Liver (tissue), 8 donors: ENCODE measurements at regions not wholly inside any gene's neighbourhood (a gene's known extent, or its start where the extent isn't known, plus 50 kb on each side); places are given as distances from the start of the nearest gene placed in this dataset.

Experiments used
- DNase-seq: peaks from one replicate; pipeline ENCODE4 v3.0.0-alpha.2; 2017; ENCODE audit warnings: low spot score
- H3K27ac ChIP-seq, 2 donors: one replicate each; pipeline ENCODE4 v1.7.0; 2013; ENCODE audit warnings: inconsistent platforms in 2 of 2, low read length in 2 of 2, control low read depth in 1 of 2, low read depth in 1 of 2, mild to moderate bottlenecking in 1 of 2
- H3K27me3 ChIP-seq, 4 donors: one replicate each; pipeline versions ENCODE4 v1.6.1 to v1.7.0; 2013; ENCODE audit warnings: low read length in 3 of 4, inconsistent platforms in 1 of 4, mild to moderate bottlenecking in 1 of 4, moderate library complexity in 1 of 4; ENCODE audit not compliant: control insufficient read depth in 4 of 4, insufficient read depth in 4 of 4
- H3K36me3 ChIP-seq, 4 donors: one replicate each; pipeline versions ENCODE4 v1.6.1 to v1.7.0; 2013; ENCODE audit warnings: low read length in 3 of 4, mild to moderate bottlenecking in 3 of 4, low read depth in 1 of 4, moderate library complexity in 1 of 4; ENCODE audit not compliant: control insufficient read depth in 4 of 4, insufficient read depth in 3 of 4
- H3K4me1 ChIP-seq, 4 donors: one replicate each; pipeline versions ENCODE4 v1.6.1 to v1.7.0; 2013; ENCODE audit warnings: low read length in 3 of 4, mild to moderate bottlenecking in 3 of 4, moderate library complexity in 1 of 4; ENCODE audit not compliant: control insufficient read depth in 4 of 4, insufficient read depth in 4 of 4
- H3K4me3 ChIP-seq, 3 donors: one replicate each; pipeline versions ENCODE4 v1.6.1 to v1.7.0; 2013; ENCODE audit warnings: low read length in 3 of 3, control low read depth in 1 of 3, low read depth in 1 of 3, mild to moderate bottlenecking in 1 of 3
- H3K9ac ChIP-seq, 2 donors: one replicate each; pipeline ENCODE4 v1.7.0; 2013; ENCODE audit warnings: low read length in 2 of 2, mild to moderate bottlenecking in 2 of 2, moderate library complexity in 2 of 2, control low read depth in 1 of 2, low read depth in 1 of 2
- H3K9me3 ChIP-seq, 4 donors: one replicate each; pipeline versions ENCODE4 v1.6.1 to v1.7.0; 2013; ENCODE audit warnings: low read length in 3 of 4; ENCODE audit not compliant: control insufficient read depth in 4 of 4
- EGR1 ChIP-seq, 2 donors: IDR thresholded peaks; 2 replicates each; pipeline ENCODE4 v1.6.1; 2016 to 2018; ENCODE audit warnings: antibody characterized with exemption in 2 of 2, low read depth in 2 of 2
- FOXA1 ChIP-seq: IDR thresholded peaks from 2 replicates; pipeline ENCODE4 v1.6.1; 2016; ENCODE audit warnings: antibody characterized with exemption
- FOXA2 ChIP-seq: IDR thresholded peaks from 2 replicates; pipeline ENCODE4 v1.6.1; 2016; ENCODE audit warnings: antibody characterized with exemption
- GABPA ChIP-seq, 2 donors: IDR thresholded peaks in 1 of 2; conservative IDR thresholded peaks in 1 of 2; 2 replicates each; pipeline ENCODE4 v1.6.1; 2016; ENCODE audit warnings: antibody characterized with exemption in 2 of 2, mild to moderate bottlenecking in 1 of 2, moderate library complexity in 1 of 2
- HNF4A ChIP-seq, 2 donors: conservative IDR thresholded peaks; 2 replicates each; pipeline ENCODE4 v1.6.1; 2016; ENCODE audit warnings: antibody characterized with exemption in 2 of 2, mild to moderate bottlenecking in 2 of 2
- HNF4G ChIP-seq: IDR thresholded peaks from 2 replicates; pipeline ENCODE4 v1.6.1; 2016; ENCODE audit warnings: antibody characterized with exemption
- JUND ChIP-seq, 2 donors: IDR thresholded peaks; 2 replicates each; pipeline ENCODE4 v1.6.1; 2016; ENCODE audit warnings: antibody characterized with exemption in 2 of 2
- MAX ChIP-seq: IDR thresholded peaks from 2 replicates; pipeline ENCODE4 v1.6.1; 2016; ENCODE audit warnings: antibody characterized with exemption
- NR2F2 ChIP-seq: IDR thresholded peaks from 2 replicates; pipeline ENCODE4 v1.6.1; 2016; ENCODE audit warnings: antibody characterized with exemption
- RAD21 ChIP-seq, 2 donors: IDR thresholded peaks; 2 replicates each; pipeline ENCODE4 v1.6.1; 2016; ENCODE audit warnings: antibody characterized with exemption in 2 of 2, mild to moderate bottlenecking in 2 of 2
- RXRA ChIP-seq, 2 donors: IDR thresholded peaks; 2 replicates each; pipeline ENCODE4 v1.6.1; 2017 to 2018; ENCODE audit warnings: antibody characterized with exemption in 2 of 2, mild to moderate bottlenecking in 1 of 2
- SP1 ChIP-seq: IDR thresholded peaks from 2 replicates; pipeline ENCODE4 v1.6.1; 2018; ENCODE audit warnings: antibody characterized with exemption, mild to moderate bottlenecking
- TAF1 ChIP-seq: conservative IDR thresholded peaks from 2 replicates; pipeline ENCODE4 v1.6.1; 2016; ENCODE audit warnings: antibody characterized with exemption, mild to moderate bottlenecking
- YY1 ChIP-seq: IDR thresholded peaks from 2 replicates; pipeline ENCODE4 v1.6.1; 2016; ENCODE audit warnings: antibody characterized with exemption, mild to moderate bottlenecking
- WGBS: extraction: QIAGEN DNeasy Blood & Tissue Kit; methylation state at CpG from one replicate; pipeline ENCODE4 v1.1.7; 2013; 5-methylcytosine and 5-hydroxymethylcytosine counted together
- TF ChIP-seq, protein P1 (sequence below): IDR thresholded peaks from 2 replicates; pipeline ENCODE4 v1.6.1; 2016; ENCODE audit warnings: antibody characterized with exemption
- TF ChIP-seq, protein P2 (sequence below): IDR thresholded peaks from 2 replicates; pipeline ENCODE4 v1.6.1; 2016; ENCODE audit warnings: antibody characterized with exemption
- TF ChIP-seq, protein P3 (sequence below): IDR thresholded peaks from 2 replicates; pipeline ENCODE4 v1.6.1; 2016; ENCODE audit warnings: antibody characterized with exemption, mild to moderate bottlenecking
- TF ChIP-seq, protein P4 (sequence below): fragments of 150-350 bp; IDR thresholded peaks from 2 replicates; pipeline ENCODE4 v1.5.1; 2017; ENCODE audit warnings: improper control_type of control experiment, low read depth, low read length; ENCODE audit not compliant: missing input control
- donor health status: healthy.
- donor health status: healthy.
- donor health status: healthy.
- donor health status: healthy.
- donor health status: healthy.

DNA sequence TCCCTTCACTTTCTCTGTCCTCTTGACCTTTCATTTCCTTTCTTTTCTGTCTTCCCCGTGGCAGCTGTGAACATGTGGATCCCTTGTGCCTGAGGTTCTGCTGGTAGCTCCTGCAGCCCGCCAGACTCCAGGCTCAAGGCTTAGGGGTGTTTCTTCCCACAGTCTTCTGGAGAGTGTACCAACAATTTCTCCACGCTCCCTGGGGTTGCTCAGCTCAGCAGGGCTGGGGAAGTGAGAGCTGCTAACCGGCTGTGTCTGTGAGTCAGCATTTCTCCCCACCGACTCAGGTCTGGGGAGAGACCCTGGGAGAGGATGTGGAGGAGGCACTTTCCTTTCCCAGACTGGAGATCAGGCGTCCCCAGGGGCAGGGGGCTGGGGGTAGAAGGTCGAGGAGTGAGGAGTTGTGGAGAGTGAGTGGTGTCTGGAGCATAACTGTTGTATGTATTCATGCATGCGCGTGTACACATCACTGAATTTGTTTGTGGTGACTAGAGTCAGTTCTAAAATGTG is 193.6 kb downstream of the KCNRG start:
- TF ChIP-seq RXRA (IDR thresholded peaks at IDR 0.05) (no peak), FOXA1 (no peak), HNF4A (conservative IDR thresholded peaks at IDR 0.05) (no peak), YY1 (no peak), TAF1 (no peak), SP1 (no peak), EGR1 (IDR thresholded peaks at IDR 0.05; ENCODE audit: low read depth in 2 of 2) (no peak), GABPA (IDR thresholded peaks at IDR 0.05 in 1 of 2, conservative IDR thresholded peaks at IDR 0.05 in 1 of 2) (no peak), HNF4G (no peak), MAX (no peak), FOXA2 (no peak), NR2F2 (no peak), RAD21 (IDR thresholded peaks at IDR 0.05) (no peak), JUND (IDR thresholded peaks at IDR 0.05) (no peak)
- TF ChIP-seq, protein P1, sequence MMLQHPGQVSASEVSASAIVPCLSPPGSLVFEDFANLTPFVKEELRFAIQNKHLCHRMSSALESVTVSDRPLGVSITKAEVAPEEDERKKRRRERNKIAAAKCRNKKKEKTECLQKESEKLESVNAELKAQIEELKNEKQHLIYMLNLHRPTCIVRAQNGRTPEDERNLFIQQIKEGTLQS, result no peak
- TF ChIP-seq, protein P2, sequence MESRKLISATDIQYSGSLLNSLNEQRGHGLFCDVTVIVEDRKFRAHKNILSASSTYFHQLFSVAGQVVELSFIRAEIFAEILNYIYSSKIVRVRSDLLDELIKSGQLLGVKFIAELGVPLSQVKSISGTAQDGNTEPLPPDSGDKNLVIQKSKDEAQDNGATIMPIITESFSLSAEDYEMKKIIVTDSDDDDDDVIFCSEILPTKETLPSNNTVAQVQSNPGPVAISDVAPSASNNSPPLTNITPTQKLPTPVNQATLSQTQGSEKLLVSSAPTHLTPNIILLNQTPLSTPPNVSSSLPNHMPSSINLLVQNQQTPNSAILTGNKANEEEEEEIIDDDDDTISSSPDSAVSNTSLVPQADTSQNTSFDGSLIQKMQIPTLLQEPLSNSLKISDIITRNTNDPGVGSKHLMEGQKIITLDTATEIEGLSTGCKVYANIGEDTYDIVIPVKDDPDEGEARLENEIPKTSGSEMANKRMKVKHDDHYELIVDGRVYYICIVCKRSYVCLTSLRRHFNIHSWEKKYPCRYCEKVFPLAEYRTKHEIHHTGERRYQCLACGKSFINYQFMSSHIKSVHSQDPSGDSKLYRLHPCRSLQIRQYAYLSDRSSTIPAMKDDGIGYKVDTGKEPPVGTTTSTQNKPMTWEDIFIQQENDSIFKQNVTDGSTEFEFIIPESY, result no peak
- TF ChIP-seq, protein P3, sequence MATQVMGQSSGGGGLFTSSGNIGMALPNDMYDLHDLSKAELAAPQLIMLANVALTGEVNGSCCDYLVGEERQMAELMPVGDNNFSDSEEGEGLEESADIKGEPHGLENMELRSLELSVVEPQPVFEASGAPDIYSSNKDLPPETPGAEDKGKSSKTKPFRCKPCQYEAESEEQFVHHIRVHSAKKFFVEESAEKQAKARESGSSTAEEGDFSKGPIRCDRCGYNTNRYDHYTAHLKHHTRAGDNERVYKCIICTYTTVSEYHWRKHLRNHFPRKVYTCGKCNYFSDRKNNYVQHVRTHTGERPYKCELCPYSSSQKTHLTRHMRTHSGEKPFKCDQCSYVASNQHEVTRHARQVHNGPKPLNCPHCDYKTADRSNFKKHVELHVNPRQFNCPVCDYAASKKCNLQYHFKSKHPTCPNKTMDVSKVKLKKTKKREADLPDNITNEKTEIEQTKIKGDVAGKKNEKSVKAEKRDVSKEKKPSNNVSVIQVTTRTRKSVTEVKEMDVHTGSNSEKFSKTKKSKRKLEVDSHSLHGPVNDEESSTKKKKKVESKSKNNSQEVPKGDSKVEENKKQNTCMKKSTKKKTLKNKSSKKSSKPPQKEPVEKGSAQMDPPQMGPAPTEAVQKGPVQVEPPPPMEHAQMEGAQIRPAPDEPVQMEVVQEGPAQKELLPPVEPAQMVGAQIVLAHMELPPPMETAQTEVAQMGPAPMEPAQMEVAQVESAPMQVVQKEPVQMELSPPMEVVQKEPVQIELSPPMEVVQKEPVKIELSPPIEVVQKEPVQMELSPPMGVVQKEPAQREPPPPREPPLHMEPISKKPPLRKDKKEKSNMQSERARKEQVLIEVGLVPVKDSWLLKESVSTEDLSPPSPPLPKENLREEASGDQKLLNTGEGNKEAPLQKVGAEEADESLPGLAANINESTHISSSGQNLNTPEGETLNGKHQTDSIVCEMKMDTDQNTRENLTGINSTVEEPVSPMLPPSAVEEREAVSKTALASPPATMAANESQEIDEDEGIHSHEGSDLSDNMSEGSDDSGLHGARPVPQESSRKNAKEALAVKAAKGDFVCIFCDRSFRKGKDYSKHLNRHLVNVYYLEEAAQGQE, result no peak
- TF ChIP-seq, protein P4, sequence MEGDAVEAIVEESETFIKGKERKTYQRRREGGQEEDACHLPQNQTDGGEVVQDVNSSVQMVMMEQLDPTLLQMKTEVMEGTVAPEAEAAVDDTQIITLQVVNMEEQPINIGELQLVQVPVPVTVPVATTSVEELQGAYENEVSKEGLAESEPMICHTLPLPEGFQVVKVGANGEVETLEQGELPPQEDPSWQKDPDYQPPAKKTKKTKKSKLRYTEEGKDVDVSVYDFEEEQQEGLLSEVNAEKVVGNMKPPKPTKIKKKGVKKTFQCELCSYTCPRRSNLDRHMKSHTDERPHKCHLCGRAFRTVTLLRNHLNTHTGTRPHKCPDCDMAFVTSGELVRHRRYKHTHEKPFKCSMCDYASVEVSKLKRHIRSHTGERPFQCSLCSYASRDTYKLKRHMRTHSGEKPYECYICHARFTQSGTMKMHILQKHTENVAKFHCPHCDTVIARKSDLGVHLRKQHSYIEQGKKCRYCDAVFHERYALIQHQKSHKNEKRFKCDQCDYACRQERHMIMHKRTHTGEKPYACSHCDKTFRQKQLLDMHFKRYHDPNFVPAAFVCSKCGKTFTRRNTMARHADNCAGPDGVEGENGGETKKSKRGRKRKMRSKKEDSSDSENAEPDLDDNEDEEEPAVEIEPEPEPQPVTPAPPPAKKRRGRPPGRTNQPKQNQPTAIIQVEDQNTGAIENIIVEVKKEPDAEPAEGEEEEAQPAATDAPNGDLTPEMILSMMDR, result no peak
- peak overlapping the region in 2 of 3 donors; percentile 15 to 36 for H3K4me3 ChIP-seq
- H3K27ac ChIP-seq, result no peak overlapping the region
- no peaks in the 10 kb centered on the region for H3K36me3 ChIP-seq
- DNase-seq, result no peak
- H3K27me3 ChIP-seq, result no peaks in the 10 kb centered on the region
- peaks cover 0 to 6% (median 2%) of the 10 kb centered on the region in 4 donors for H3K4me1 ChIP-seq
- H3K9me3 ChIP-seq, result peaks cover 0 to 5% (median 4%) of the 10 kb centered on the region in 4 donors
- no peak overlapping the region for H3K9ac ChIP-seq
- WGBS, result 49% methylated on average over 9 of the region's 9 CpGs
